NCI-H2107 (cell line): ENCODE measurements at regions not wholly inside any gene's neighbourhood (a gene's known extent, or its start where the extent isn't known, plus 50 kb on each side); places are given as distances from the start of the nearest gene placed in this dataset.
"Not testable (repeated sequence)": the region's sequence is repeated elsewhere in the genome, so short reads cannot be mapped to it uniquely, and the experiment has no call there.

ENCODE experiments used
- DNase-seq: peaks from one replicate; lab custom pipeline; 2025; lab: John Stamatoyannopoulos, UW

GRCh38 chr5:135279328-135279727 lies 119.7 kb downstream of the MACROH2A1 start:
- DNase-seq = no peak

- no peak for DNase-seq
These were observed 122.9 kb downstream of the MACROH2A1 start for GRCh38 chr5:135276151-135276550.

- no peak for DNase-seq
These were observed 125.8 kb downstream of the MACROH2A1 start for GRCh38 chr5:135273212-135273611.

- DNase-seq = no peak
These were observed 126.7 kb downstream of the MACROH2A1 start for GRCh38 chr5:135272311-135272805.

GRCh38 chr5:135271533-135272310 lies 127.3 kb downstream of the MACROH2A1 start:
- no peak for DNase-seq

GRCh38 chr5:135269931-135270421 lies 129.1 kb downstream of the MACROH2A1 start:
- DNase-seq = no peak

- no peak for DNase-seq
These were observed 129.8 kb downstream of the MACROH2A1 start for GRCh38 chr5:135269199-135269598.

- no peak for DNase-seq
These were observed 132.1 kb downstream of the MACROH2A1 start for GRCh38 chr5:135266975-135267374.

- no peak for DNase-seq
These were observed 132.8 kb downstream of the MACROH2A1 start for GRCh38 chr5:135266303-135266635.

- DNase-seq = no peak
These were observed 133.3 kb downstream of the MACROH2A1 start for GRCh38 chr5:135265497-135266302.

GRCh38 chr5:135264451-135265440 lies 134.3 kb downstream of the MACROH2A1 start:
- DNase-seq = no peak

GRCh38 chr5:135263022-135263668 lies 135.9 kb downstream of the MACROH2A1 start:
- DNase-seq = no peak

GRCh38 chr5:135262364-135262763 lies 136.7 kb downstream of the MACROH2A1 start:
- no peak for DNase-seq

GRCh38 chr5:135260108-135260507 lies 138.9 kb downstream of the MACROH2A1 start:
- not testable (repeated sequence) for DNase-seq

- no peak for DNase-seq
These were observed 143.4 kb downstream of the MACROH2A1 start for GRCh38 chr5:135255461-135256178.

- DNase-seq = no peak
These were observed 144.8 kb downstream of the MACROH2A1 start for GRCh38 chr5:135254183-135254582.

GRCh38 chr5:135253601-135254178 lies 145.3 kb downstream of the MACROH2A1 start:
- no peak for DNase-seq

- peak; percentile 45 for DNase-seq
These were observed 147.9 kb downstream of the MACROH2A1 start for GRCh38 chr5:135251093-135251492.

GRCh38 chr5:135250671-135251070 lies 148.4 kb downstream of the MACROH2A1 start:
- no peak for DNase-seq

- DNase-seq = no peak
These were observed 149.4 kb downstream of the MACROH2A1 start for GRCh38 chr5:135249658-135250057.
